ENCODE measurements at regions not wholly inside any gene's neighbourhood (a gene's known extent, or its start where the extent isn't known, plus 50 kb on each side); places are given as distances from the start of the nearest gene placed in this dataset.

- TF ChIP-seq CTCF (IDR thresholded peaks at IDR 0.05; ENCODE audit: insufficient read depth, low read length, poor library complexity, severe bottlenecking) = no peak
- TF ChIP-seq EZH2phosphoT487 (conservative IDR thresholded peaks at IDR 0.05; ENCODE audit: low read length) = no peak
Measured at GRCh38 chr2:173740639-173741038, 224.5 kb downstream of the SP3 start.
